Activated CD4-positive, CD25-positive, alpha-beta regulatory T cell treated with anti-CD3 and anti-CD28 coated beads, Interleukin-2, amount 50 U/mL, for 72 hours (primary cell): ENCODE measurements at regions not wholly inside any gene's neighbourhood (a gene's known extent, or its start where the extent isn't known, plus 50 kb on each side); places are given as distances from the start of the nearest gene placed in this dataset.

Source experiments
- DNase-seq: peaks from one replicate; pipeline ENCODE4 v3.0.0; 2021

DNA sequence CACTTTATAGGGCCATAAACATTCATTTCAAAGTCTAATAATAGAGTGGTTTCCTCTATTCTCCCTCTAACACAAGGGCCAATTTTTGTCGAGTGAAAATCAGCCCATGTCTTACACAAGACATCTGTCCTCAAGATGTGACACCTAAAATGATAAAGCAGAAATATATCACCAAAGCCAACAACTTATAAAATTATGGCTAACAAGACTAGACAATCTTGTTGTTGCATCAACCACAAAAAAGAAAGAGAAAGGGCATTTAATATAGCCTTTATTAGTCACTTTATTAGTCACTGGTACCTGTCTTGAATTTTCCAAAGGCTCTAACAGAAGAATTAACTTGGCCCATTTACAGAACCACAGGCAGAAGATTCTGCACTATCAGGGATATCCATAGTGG, 161.6 kb downstream of the SMIM20 start:
- DNase-seq: no peak

GRCh38 chr4:26076000-26076587, 162.1 kb downstream of the SMIM20 start:
- no peak for DNase-seq

DNA sequence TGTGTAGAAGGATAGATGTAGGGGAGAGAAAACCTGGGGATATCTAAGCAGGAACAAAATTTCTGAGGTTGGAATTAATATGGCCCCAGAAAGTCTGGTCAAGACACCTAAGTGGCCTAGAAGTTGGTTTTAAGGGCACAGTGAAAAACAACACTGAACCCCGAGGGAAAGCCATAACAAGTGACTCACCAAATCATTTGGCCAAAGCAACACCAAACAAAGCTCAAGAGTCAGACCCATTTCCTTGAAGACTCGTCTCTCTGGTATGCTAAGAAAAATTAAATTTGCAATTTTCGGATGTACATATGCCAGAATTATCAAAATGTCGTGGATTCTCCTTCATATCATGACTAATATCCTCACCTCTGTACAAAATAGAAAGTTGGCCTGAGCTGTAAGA, 162.9 kb downstream of the SMIM20 start:
- DNase-seq: no peak

GRCh38 chr4:26077756-26078155, 163.7 kb downstream of the SMIM20 start:
- no peak for DNase-seq

GRCh38 chr4:26080870-26081628, 167.0 kb downstream of the SMIM20 start:
- DNase-seq: no peak

GRCh38 chr4:26081795-26082498, 167.9 kb downstream of the SMIM20 start:
- no peak for DNase-seq

DNA sequence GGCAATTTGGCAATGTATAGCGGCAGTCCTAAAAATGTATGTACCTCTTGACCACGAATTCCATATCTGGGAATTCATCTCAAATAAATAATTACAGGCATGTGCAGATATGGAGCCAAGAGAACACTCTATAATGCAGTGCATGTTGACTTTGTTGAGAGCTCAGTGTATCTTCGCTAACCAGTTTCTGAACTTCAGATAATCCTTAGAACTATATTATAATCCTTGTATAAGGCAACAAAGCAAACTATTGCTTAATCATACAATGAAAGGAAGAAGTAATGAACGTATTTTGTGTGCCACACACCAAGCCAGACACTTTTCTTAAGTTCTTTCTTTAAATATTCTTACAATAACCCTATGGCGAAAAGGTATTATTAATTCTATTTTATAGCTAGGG, 168.5 kb downstream of the SMIM20 start:
- DNase-seq: no peak

DNA sequence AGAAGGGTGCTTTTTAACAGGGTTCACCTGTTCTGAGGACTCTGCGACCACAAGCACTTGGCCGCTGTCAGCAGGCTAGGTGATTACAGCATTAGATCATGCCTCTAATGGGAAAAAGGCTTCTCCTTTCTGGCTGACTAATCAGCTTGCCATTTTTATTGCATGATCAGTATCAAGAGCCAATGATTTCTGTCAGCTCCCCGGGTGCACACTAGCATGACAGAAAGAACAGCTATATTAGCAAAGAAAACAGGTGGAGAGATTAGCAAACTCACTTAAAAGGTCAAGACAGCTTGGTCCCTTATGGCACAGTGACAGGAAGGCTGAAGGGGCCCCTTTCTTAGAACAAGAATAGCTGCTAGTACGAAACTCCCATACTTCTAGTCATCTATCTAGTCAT, 170.0 kb downstream of the SMIM20 start:
- no peak for DNase-seq

DNA sequence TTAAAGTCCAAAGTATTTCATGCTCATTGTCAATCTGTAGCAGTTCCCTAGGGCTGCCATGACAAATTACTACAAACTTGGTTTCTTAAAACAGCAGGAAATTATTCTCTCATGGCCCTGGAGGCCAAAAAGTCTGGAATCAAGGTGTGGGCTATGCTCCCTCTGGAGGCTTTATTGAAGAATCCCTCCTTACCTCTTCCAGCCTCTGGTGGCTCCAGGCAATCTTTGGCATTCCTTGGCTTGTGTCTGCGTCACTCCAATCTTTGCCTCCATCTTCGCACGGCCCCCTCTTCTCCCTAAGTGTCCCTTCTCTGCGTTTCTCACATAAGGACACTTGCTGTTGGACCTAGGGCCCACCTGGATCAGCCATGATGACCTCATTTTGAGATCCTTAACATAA, 170.4 kb downstream of the SMIM20 start:
- no peak for DNase-seq

DNA sequence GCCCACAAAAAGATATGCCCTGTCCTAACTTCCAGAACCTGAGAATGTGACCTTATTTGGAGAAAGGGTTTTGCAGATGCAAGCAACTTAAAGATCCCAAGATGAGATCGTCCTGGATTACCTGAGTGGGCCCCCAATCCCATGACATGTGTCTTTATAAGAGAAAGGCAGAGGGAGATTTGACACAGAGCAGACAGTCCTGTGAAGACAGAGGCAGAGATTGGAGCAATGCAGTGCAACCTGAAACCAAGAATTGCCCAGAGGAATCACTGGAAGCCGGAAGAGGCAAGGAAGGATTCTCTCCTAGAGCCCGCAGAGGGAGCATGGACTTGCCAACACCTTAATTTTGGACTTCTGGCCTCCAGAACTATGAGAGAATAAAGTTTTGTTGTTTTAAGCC, 171.5 kb downstream of the SMIM20 start:
- no peak for DNase-seq

DNA sequence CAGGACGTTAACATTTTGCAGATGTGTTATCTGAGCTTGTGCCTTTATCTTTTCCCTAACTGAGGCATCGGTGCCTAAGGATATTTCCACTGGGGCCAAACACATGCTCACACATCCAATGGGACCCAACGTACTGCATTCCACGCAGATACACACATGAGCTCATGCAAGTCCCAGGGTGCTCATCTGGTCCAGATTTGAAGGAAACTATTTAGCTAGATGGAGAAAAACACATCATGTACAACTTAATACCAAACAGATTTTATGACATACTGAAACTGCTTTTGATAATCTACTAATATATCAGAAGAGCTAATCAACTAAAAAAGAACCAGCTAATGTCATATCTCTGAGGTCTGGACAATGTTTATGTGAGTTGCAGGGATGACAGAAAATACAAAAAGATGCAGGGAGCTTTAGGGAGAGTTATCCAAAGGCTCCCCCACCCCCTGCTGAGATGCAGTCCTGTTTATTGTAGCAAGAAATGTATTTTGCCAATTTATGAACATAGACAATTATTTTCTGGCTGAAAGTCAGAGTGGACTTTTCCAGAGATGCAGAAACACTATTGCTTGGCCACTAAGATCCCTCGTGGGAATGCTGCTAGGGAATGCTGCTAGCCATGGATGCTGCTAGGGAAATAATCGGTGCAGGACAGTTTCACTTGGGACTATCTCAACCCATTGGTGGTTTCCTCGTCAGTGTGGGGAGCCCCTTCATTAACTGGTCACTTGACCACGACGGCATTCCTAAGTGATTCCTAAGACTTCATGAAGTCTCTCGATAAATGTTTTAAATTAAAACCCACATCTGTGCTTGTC, 172.8 kb downstream of the SMIM20 start:
- no peak for DNase-seq

DNA sequence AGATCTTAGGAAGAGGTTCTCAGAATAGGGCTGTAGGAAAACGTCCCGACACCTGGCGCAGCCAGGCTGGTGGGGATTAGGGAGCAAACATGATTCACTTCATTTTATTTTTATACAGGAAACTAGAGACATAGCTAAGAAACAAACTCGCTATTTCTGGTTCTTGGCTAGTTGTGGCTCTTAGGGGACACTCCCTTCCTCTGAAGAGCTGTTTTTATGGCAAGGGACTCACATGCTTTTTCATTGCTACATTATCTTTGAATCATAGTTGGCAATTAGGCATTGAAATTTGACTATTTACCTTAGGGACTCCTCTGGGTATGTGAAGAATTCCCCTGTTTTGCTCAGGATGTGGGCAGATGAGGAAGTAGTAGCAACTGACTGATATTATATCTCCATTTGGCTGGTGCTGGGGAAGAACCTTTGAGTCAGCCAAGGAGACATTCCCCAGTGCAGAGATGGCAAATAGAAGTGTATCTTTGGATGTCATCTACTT, 174.5 kb downstream of the SMIM20 start:
- no peak for DNase-seq

DNA sequence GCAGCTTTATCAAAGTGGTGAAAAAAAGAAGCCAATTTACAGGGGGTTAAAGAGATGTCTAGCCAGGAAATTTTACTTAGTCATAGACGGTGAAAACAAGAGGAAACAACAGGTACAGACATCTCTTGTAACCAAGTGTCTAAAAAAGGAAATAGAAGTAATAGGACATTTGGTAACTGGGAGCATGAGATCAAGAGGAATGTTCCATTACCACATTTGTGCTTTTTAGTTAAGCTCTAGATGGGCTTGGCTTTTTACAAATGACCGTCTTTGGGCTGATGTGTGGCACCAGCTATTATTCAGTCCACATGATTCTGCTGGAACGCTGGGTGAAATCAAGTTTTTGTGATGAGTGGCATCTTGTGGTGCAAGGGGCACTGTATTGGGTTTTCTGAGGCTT, 179.5 kb downstream of the SMIM20 start:
- no peak for DNase-seq

DNA sequence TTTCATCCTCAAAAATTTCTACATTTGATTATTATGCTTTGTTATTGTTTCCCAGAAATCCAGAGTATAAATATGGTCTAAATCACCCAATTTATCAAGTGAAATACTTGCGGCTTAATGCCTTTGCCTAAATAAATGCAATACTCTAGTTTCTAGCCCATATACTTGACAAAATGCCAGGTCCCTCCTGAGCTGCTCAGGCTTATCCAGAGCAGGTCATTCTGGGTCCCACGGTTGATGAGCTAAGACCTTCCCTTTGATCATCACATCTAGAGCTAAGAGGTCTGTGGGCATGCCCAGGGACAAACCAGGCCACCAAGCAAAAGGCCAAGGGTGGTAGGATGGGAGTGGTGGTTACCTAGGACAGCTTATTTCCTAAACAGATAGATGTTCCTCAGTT, 180.1 kb downstream of the SMIM20 start:
- DNase-seq: no peak

DNA sequence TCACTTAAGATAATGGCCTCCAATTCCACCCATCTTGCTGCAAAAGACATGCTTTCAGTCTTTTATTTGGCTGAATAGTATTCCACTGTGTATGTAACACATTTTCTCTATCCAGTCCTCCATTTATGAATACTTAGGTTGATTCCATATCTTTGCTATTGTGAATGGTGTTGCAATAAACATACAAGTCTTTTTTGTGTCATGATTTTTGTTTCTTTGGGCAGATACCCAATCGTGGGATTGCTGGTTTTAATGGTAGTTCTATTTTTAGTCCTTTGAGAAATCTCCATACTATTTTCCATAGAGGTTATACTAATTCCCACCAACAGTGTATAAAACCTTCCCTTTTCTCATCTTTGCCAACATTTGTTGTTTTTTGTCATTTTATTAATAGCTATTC, 180.9 kb downstream of the SMIM20 start:
- no peak for DNase-seq

- no peak for DNase-seq
Observed at GRCh38 chr4:26099967-26100366, 185.9 kb downstream of the SMIM20 start.

- DNase-seq: no peak
Observed at GRCh38 chr4:26101011-26101410, 187.0 kb downstream of the SMIM20 start.

- no peak for DNase-seq
Observed at GRCh38 chr4:26104056-26104685, 190.2 kb downstream of the SMIM20 start.

- DNase-seq: no peak
Observed at GRCh38 chr4:26105337-26105736, 191.3 kb downstream of the SMIM20 start.

GRCh38 chr4:26105815-26106699, 192.0 kb downstream of the SMIM20 start:
- no peak for DNase-seq

DNA sequence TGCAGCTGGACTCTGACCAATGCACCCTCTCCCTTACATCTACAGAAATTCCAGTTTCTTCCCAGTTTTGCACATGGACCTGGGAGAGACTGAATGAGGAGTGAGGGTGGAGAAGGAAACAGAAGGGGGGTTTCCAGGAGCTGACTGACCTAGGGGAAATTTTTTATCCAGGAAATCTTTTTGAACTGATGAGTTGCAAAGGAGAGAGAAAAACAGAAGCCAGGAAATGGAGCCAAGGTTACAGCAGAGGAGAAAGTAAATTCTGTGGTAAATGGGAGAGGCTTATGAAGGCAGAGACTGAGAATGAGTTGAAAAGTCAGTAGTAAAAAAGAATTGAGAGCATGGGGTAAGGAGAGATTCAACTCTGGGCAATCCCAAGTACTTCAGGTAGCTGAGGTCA, 192.8 kb downstream of the SMIM20 start:
- no peak for DNase-seq

DNA sequence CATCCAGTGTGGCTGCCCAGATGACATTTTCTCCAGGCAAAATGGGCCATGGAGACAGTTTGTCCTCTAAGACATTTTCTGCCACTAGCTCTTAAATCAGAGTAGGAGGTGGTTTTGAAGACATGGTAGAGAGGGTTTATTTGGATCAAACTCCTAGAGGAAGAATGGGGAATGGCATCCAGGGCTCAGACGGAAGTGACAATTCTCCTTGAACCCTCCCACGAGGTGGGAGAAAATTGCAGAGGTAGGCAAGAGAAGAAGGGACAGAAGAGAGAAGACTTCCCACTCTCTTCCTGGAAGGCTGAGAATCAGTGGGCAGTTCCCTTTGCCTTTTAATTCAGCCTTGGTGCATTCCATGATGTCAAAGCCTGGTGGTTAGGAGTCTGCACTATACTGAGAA, 194.0 kb downstream of the SMIM20 start:
- DNase-seq: no peak
